ENCODE measurements at regions not wholly inside any gene's neighbourhood (a gene's known extent, or its start where the extent isn't known, plus 50 kb on each side); places are given as distances from the start of the nearest gene placed in this dataset.

- H3K27ac ChIP-seq (replicated peaks in 1 of 4): no peak overlapping the region
- 58% methylated on average over 3 of the region's 3 CpGs for WGBS
- TF ChIP-seq, protein P1, sequence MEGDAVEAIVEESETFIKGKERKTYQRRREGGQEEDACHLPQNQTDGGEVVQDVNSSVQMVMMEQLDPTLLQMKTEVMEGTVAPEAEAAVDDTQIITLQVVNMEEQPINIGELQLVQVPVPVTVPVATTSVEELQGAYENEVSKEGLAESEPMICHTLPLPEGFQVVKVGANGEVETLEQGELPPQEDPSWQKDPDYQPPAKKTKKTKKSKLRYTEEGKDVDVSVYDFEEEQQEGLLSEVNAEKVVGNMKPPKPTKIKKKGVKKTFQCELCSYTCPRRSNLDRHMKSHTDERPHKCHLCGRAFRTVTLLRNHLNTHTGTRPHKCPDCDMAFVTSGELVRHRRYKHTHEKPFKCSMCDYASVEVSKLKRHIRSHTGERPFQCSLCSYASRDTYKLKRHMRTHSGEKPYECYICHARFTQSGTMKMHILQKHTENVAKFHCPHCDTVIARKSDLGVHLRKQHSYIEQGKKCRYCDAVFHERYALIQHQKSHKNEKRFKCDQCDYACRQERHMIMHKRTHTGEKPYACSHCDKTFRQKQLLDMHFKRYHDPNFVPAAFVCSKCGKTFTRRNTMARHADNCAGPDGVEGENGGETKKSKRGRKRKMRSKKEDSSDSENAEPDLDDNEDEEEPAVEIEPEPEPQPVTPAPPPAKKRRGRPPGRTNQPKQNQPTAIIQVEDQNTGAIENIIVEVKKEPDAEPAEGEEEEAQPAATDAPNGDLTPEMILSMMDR (IDR thresholded peaks at IDR 0.05): no peak
- TF ChIP-seq POLR2AphosphoS5 (IDR thresholded peaks at IDR 0.05) (no peak), EP300 (IDR thresholded peaks at IDR 0.05) (no peak), POLR2A (IDR thresholded peaks at IDR 0.05; ENCODE audit: low read depth) (no peak)
These were observed 123.6 kb downstream of the LRATD1 start for GRCh38 chr2:14756122-14756541.

DNA sequence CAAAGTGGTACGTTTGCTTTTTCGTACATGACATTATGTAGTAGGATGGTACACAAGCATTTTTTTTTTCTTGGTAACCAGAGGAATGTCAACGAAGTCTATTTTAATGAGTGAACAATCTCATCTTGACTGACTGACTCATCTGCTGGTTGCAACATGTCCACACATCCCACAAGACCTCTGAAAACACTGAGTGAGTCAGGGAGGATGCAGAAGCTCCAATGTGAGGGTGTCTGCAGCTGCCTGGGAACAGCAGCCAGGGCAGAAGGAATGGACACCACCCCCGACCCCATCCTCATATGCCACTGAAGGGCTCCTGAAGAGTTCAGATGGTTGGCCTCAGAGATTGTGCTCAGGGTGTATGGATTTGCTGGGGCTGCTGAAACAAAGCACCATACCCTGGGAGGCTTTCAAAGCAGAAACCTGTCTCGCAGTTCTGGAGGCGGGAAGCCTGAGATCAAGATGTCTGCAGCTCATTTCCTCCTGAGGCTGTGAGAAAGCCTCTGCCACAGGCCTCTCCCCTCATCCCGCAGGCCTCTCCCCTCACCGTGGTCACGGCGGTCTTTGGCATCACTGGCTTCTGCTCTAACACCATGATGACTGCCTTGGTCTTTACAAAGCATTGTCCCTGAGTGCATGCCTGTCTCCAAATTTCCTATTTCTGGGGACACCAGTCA, 124.6 kb downstream of the LRATD1 start:
- intact Hi-C loops (cut with DNase I): no loop called here
- H3K4me1 ChIP-seq: no peaks in the 10 kb centered on the region
- TF ChIP-seq EP300 (IDR thresholded peaks at IDR 0.05): no peak
- no peak for TF ChIP-seq POLR2A (IDR thresholded peaks at IDR 0.05; ENCODE audit: low read depth)
- TF ChIP-seq POLR2AphosphoS5 (IDR thresholded peaks at IDR 0.05): no peak
- TF ChIP-seq, protein P1 (IDR thresholded peaks at IDR 0.05): no peak
- DNase-seq (ENCODE audit: extremely low spot score): peak; percentile 90
- no peaks in the 10 kb centered on the region for H3K36me3 ChIP-seq
- H3K27ac ChIP-seq (replicated peaks in 1 of 4): no peak overlapping the region
- no peak overlapping the region for H3K4me3 ChIP-seq
- 81% methylated on average over 8 of the region's 10 CpGs for WGBS
- H3K27me3 ChIP-seq: no peaks in the 10 kb centered on the region
- no peaks in the 10 kb centered on the region for H3K9me3 ChIP-seq

More at GRCh38 chr2:14756122-14756541, 123.6 kb downstream of the LRATD1 start:
- no peaks in the 10 kb centered on the region for H3K4me1 ChIP-seq
- H3K27me3 ChIP-seq: no peaks in the 10 kb centered on the region
- H3K4me3 ChIP-seq: no peak overlapping the region
- intact Hi-C loops (cut with DNase I): no loop called here
- peak; percentile 62 for DNase-seq (ENCODE audit: extremely low spot score)
- no peaks in the 10 kb centered on the region for H3K9me3 ChIP-seq
- H3K36me3 ChIP-seq: no peaks in the 10 kb centered on the region

GRCh38 chr2:14759082-14759481, 126.6 kb downstream of the LRATD1 start:
- H3K27ac ChIP-seq (replicated peaks in 1 of 4): no peak overlapping the region
- 86% methylated on average over 5 of the region's 5 CpGs for WGBS
- TF ChIP-seq POLR2AphosphoS5 (IDR thresholded peaks at IDR 0.05) (no peak), EP300 (IDR thresholded peaks at IDR 0.05) (no peak), POLR2A (IDR thresholded peaks at IDR 0.05; ENCODE audit: low read depth) (no peak)
- TF ChIP-seq, protein P1 (IDR thresholded peaks at IDR 0.05): no peak
- DNase-seq (ENCODE audit: extremely low spot score): peak; percentile 70
- intact Hi-C loops (cut with DNase I): no loop called here
- no peaks in the 10 kb centered on the region for H3K27me3 ChIP-seq
- H3K4me1 ChIP-seq: no peaks in the 10 kb centered on the region
- H3K4me3 ChIP-seq: no peak overlapping the region
- no peaks in the 10 kb centered on the region for H3K9me3 ChIP-seq
- no peaks in the 10 kb centered on the region for H3K36me3 ChIP-seq

- no peaks in the 10 kb centered on the region for H3K9me3 ChIP-seq
- no peak overlapping the region for H3K4me3 ChIP-seq
- no peaks in the 10 kb centered on the region for H3K27me3 ChIP-seq
- no peaks in the 10 kb centered on the region for H3K36me3 ChIP-seq
- intact Hi-C loops (cut with DNase I): no loop called here
- TF ChIP-seq POLR2AphosphoS5 (IDR thresholded peaks at IDR 0.05) (no peak), EP300 (IDR thresholded peaks at IDR 0.05) (no peak), POLR2A (IDR thresholded peaks at IDR 0.05; ENCODE audit: low read depth) (no peak)
- TF ChIP-seq, protein P1 (IDR thresholded peaks at IDR 0.05): no peak
- 90% methylated on average over 9 of the region's 9 CpGs for WGBS
- no peak for DNase-seq (ENCODE audit: extremely low spot score)
- no peaks in the 10 kb centered on the region for H3K4me1 ChIP-seq
- H3K27ac ChIP-seq (replicated peaks in 1 of 4): no peak overlapping the region
These were observed 127.7 kb downstream of the LRATD1 start for GRCh38 chr2:14760169-14760568.

DNA sequence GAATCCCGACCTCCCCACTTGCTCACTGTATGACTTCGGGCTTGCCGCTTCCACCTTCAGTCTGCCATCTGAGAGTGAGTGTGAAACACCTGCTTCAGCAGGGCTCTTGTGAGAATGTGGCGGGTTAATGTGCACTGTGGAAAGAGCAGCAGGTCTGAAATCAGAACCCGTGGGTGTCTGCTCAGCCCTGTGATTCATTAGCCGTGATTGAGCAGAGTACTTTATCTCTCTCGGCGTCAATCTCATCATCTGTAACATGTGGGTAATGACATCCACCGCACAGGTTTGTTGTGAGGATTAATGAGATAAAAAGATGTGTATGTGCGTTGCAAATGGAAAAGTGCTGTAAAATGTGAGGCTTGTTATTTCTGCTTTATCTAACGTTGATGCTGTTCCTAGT, 128.6 kb downstream of the LRATD1 start:
- intact Hi-C loops (cut with DNase I): no loop called here
- no peaks in the 10 kb centered on the region for H3K36me3 ChIP-seq
- no peaks in the 10 kb centered on the region for H3K27me3 ChIP-seq
- no peaks in the 10 kb centered on the region for H3K9me3 ChIP-seq
- H3K4me3 ChIP-seq: no peak overlapping the region
- 85% methylated on average over 11 of the region's 11 CpGs for WGBS
- TF ChIP-seq POLR2AphosphoS5 (IDR thresholded peaks at IDR 0.05): no peak
- TF ChIP-seq POLR2A (IDR thresholded peaks at IDR 0.05; ENCODE audit: low read depth): no peak
- no peak for TF ChIP-seq EP300 (IDR thresholded peaks at IDR 0.05)
- TF ChIP-seq, protein P1 (IDR thresholded peaks at IDR 0.05): no peak
- no peak overlapping the region for H3K27ac ChIP-seq (replicated peaks in 1 of 4)
- H3K4me1 ChIP-seq: no peaks in the 10 kb centered on the region
- peak; percentile 45 for DNase-seq (ENCODE audit: extremely low spot score)
